SK-N-MC (cell line): ENCODE measurements at regions not wholly inside any gene's neighbourhood (a gene's known extent, or its start where the extent isn't known, plus 50 kb on each side); places are given as distances from the start of the nearest gene placed in this dataset.

Experiments
- FOXP2 ChIP-seq: optimal IDR thresholded peaks from 2 replicates; pipeline ENCODE3; 2011; ENCODE audit warnings: mild to moderate bottlenecking, moderate library complexity; ENCODE audit not compliant: insufficient read depth; ENCODE audit errors: extremely low read length, control extremely low read depth
- POLR2AphosphoS5 ChIP-seq: IDR thresholded peaks from 2 replicates; pipeline ENCODE4 v1.6.1; 2012; ENCODE audit warnings: mild to moderate bottlenecking, low read depth, low read length, borderline replicate concordance

DNA sequence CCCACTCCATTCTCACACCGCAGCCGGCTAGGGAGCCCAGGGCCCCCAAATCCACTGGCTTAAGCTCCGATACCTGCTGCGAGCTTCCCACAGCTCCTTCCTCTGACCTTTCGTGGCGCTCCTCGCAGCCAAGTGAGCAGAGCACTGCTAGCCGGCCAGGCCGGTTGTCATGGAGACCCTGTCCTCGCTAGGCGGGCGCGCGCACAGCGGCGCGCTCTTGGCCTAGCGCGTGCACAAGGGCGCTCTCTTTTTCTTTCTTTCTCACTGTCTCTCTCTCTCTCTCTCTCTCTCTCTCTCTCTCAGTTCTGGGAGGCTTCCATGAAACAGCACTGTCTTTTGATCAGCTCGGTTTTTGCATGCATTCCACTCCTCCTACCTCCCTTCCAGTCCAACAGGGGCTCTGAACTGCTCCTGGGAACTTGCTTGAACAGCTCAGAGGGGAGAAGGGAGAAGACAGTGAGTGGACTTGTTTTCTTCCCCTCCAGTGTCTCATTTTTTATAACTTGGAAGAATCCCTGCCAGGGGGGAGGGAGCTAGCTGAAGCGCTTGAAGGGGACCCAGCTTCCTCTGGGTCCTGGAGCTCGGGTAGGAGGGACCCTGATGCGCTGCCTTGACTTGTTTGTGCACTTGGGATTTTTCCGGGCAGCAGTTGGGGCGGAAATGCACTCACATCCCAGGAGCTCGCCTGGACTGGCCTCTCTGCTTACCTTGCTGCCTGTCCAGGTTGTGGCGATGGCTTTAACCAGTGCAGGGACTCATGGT lies 100.3 kb upstream of the AKIP1 start:
- TF ChIP-seq POLR2AphosphoS5 = no peak
- no peak for TF ChIP-seq FOXP2
